GM19455 (cell line): ENCODE measurements at regions not wholly inside any gene's neighbourhood (a gene's known extent, or its start where the extent isn't known, plus 50 kb on each side); places are given as distances from the start of the nearest gene placed in this dataset.
"Not testable (repeated sequence)": the region's sequence is repeated elsewhere in the genome, so short reads cannot be mapped to it uniquely, and the experiment has no call there.

ENCODE experiments used
- ATAC-seq: cut with Tn5 transposase; IDR thresholded peaks from one replicate; pipeline ENCODE4 v1.9.1; 2021; ENCODE audit not compliant: unreplicated experiment

- not testable (repeated sequence) for ATAC-seq
These were observed 401.9 kb upstream of the SLC30A5 start for GRCh38 chr5:68691874-68692273.

- ATAC-seq = no peak
These were observed 395.5 kb upstream of the SLC30A5 start for GRCh38 chr5:68698025-68698940.

GRCh38 chr5:68699966-68700365 is 393.8 kb upstream of the SLC30A5 start:
- no peak for ATAC-seq

- ATAC-seq = no peak
These were observed 386.2 kb upstream of the SLC30A5 start for GRCh38 chr5:68707575-68707974.

GRCh38 chr5:68708156-68708841 is 385.5 kb upstream of the SLC30A5 start:
- ATAC-seq = no peak

- no peak for ATAC-seq
These were observed 385.0 kb upstream of the SLC30A5 start for GRCh38 chr5:68708842-68709170.

GRCh38 chr5:68709239-68709638 is 384.6 kb upstream of the SLC30A5 start:
- no peak for ATAC-seq

- peak; percentile 44 for ATAC-seq
These were observed 383.3 kb upstream of the SLC30A5 start for GRCh38 chr5:68710514-68710913.

GRCh38 chr5:68711293-68712200 is 382.3 kb upstream of the SLC30A5 start:
- ATAC-seq = peak; percentile 92

GRCh38 chr5:68714810-68715209 is 379.0 kb upstream of the SLC30A5 start:
- ATAC-seq = no peak

- no peak for ATAC-seq
These were observed 372.8 kb upstream of the SLC30A5 start for GRCh38 chr5:68720884-68721610.

GRCh38 chr5:68722357-68722756 is 371.5 kb upstream of the SLC30A5 start:
- no peak for ATAC-seq

- no peak for ATAC-seq
These were observed 367.7 kb upstream of the SLC30A5 start for GRCh38 chr5:68725905-68726683.

- no peak for ATAC-seq
These were observed 365.9 kb upstream of the SLC30A5 start for GRCh38 chr5:68727931-68728330.

GRCh38 chr5:68729678-68730077 is 364.1 kb upstream of the SLC30A5 start:
- ATAC-seq = no peak

- no peak for ATAC-seq
These were observed 363.4 kb upstream of the SLC30A5 start for GRCh38 chr5:68730220-68730978.

GRCh38 chr5:68730979-68731654 is 362.7 kb upstream of the SLC30A5 start:
- no peak for ATAC-seq

- ATAC-seq = no peak
These were observed 361.6 kb upstream of the SLC30A5 start for GRCh38 chr5:68732251-68732650.

GRCh38 chr5:68734781-68735180 is 359.0 kb upstream of the SLC30A5 start:
- no peak for ATAC-seq
